Ovary (tissue), 3 donors: ENCODE measurements at regions not wholly inside any gene's neighbourhood (a gene's known extent, or its start where the extent isn't known, plus 50 kb on each side); places are given as distances from the start of the nearest gene placed in this dataset.

Source experiments
- POLR2A ChIP-seq: fragments of 450-650 bp; IDR thresholded peaks from one replicate; pipeline ENCODE4 v1.6.1; 2017; ENCODE audit warnings: antibody characterized with exemption, mild to moderate bottlenecking, moderate library complexity
- TF ChIP-seq, protein P1 (sequence below), 3 donors: fragments of 450-650 bp in 2 of 3; fragments of 200-600 bp in 1 of 3; IDR thresholded peaks; one replicate each; pipeline versions ENCODE4 v1.5.1 to v1.8.0; 2016 to 2022; ENCODE audit warnings: antibody characterized with exemption in 3 of 3, mild to moderate bottlenecking in 1 of 3
- donor health status: DM: no; HTN: no; CAD: no.

DNA sequence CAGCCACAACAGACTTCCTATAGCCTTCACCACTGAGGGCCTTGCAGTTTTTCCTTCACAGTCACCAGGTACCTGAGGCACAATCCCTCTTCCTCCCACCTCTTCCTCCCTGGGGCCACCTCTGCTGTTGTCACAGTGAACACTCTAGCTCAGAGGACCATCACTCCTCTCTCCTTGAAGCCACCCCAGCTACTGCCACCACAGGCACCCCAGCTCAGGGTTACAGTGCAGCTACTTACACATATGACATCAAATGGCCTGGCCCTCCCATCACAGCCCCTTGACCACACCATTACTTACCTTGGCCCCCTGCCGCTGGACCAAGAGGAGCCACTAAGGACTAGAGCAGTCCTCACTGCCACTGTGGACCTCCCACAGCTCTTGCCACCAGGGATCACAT, 213.5 kb upstream of the CRBN start:
- TF ChIP-seq, protein P1, sequence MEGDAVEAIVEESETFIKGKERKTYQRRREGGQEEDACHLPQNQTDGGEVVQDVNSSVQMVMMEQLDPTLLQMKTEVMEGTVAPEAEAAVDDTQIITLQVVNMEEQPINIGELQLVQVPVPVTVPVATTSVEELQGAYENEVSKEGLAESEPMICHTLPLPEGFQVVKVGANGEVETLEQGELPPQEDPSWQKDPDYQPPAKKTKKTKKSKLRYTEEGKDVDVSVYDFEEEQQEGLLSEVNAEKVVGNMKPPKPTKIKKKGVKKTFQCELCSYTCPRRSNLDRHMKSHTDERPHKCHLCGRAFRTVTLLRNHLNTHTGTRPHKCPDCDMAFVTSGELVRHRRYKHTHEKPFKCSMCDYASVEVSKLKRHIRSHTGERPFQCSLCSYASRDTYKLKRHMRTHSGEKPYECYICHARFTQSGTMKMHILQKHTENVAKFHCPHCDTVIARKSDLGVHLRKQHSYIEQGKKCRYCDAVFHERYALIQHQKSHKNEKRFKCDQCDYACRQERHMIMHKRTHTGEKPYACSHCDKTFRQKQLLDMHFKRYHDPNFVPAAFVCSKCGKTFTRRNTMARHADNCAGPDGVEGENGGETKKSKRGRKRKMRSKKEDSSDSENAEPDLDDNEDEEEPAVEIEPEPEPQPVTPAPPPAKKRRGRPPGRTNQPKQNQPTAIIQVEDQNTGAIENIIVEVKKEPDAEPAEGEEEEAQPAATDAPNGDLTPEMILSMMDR (IDR thresholded peaks at IDR 0.05) = no peak
- no peak for TF ChIP-seq POLR2A
